Esophagus muscularis mucosa (tissue), 3 donors: ENCODE measurements at regions not wholly inside any gene's neighbourhood (a gene's known extent, or its start where the extent isn't known, plus 50 kb on each side); places are given as distances from the start of the nearest gene placed in this dataset.

Experiments used
- EP300 ChIP-seq: sonication (generic); formaldehyde crosslinking; IDR thresholded peaks from one replicate; pipeline ENCODE4 v1.6.1; 2017; ENCODE audit warnings: antibody characterized with exemption
- POLR2AphosphoS5 ChIP-seq, 2 donors: sonication (generic); formaldehyde crosslinking; IDR thresholded peaks; one replicate each; pipeline ENCODE4 v1.6.1; 2017; ENCODE audit warnings: antibody characterized with exemption in 2 of 2

DNA sequence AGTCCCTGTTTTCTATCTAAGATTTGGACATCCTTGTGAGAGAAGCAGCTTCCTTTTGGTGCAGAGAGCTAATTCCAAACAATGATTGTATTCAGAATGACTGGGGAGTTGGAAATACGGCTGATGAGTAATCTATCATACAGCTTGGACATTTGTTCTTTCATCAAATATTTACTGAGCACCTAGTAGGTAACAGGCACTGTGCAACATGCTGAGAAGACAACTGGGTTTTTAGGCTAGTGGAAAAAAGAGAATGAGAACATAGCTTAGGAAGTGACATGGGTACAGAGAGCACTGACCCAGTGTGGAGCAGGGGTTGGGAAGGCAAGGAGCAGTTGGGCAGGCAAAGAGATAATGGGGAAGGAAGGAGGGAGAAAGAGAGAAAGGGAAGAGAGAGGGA is 87.5 kb downstream of the TBX19 start:
- TF ChIP-seq EP300: no peak
- no peak for TF ChIP-seq POLR2AphosphoS5 (IDR thresholded peaks at IDR 0.05)
